ENCODE measurements at regions not wholly inside any gene's neighbourhood (a gene's known extent, or its start where the extent isn't known, plus 50 kb on each side); places are given as distances from the start of the nearest gene placed in this dataset.

DNA sequence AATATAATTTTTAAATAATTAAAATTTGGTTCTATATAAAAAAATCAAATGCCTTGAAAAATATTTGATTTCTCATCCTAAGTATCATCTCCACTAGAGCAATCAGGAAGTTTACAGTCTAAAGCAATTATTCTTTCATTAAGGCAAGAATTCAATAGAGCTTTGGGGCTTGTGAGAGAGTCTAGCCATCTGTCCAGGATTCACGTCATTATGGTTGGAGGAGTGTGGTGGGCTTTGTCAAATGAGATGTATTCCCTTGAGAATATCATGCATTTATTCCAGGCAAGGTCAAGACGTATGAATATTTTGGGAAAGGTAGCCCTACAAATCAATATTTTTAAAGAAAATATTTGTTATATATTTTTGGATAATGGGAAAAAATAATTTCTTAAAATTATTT is 132.4 kb downstream of the ELOVL4 start:
- ChIA-PET CTCF (interaction anchor here (0.8 to 2.8 kb wide), 21 partner anchors 9 to 286 kb away, joined by 3 to 74 read pairs (median 7); no protein-coding TSS in a partner anchor), POLR2A (no interaction called here)
- Histone ChIP-seq H3K9ac (no peak overlapping the region), H3K4me1 (ENCODE audit: control insufficient read depth in 1 of 2, insufficient read depth in 2 of 2, low read depth in 1 of 2, low read length in 1 of 2) (peaks cover 0 to 40% of the 10 kb centered on the region in 2 experiments; a peak in 3 of 4 replicates), H2AFZ (ENCODE audit: low read depth) (no peak overlapping the region), H3F3A (replicated peaks; ENCODE audit: insufficient read depth) (no peaks in the 10 kb centered on the region), H3K4me3 (ENCODE audit: low read depth in 2 of 2, low read length in 1 of 2) (no peak overlapping the region), H4K20me1 (ENCODE audit: insufficient read depth) (no peaks in the 10 kb centered on the region), H3K79me2 (ENCODE audit: insufficient read depth) (no peaks in the 10 kb centered on the region), H3K27me3 (ENCODE audit: insufficient read depth) (no peaks in the 10 kb centered on the region), H3K27ac (ENCODE audit: low read depth in 2 of 2, low read length in 1 of 2) (no peak overlapping the region), H3K9me3 (no peaks in the 10 kb centered on the region), H3K36me3 (replicated peaks in 1 of 2; ENCODE audit: control insufficient read depth in 1 of 2, insufficient read depth in 2 of 2, low read length in 1 of 2) (no peaks in the 10 kb centered on the region), H3K4me2 (no peak overlapping the region), H3K9me2 (no peaks in the 10 kb centered on the region)
- WGBS (ENCODE audit: low lambda C conversion rate), result 66% methylated on average over 2 of the region's 2 CpGs
- no peak for DNase-seq
- TF ChIP-seq RXRA (IDR thresholded peaks at IDR 0.05; ENCODE audit: borderline replicate concordance, low read depth) (no peak), JUND (IDR thresholded peaks at IDR 0.05) (no peak), TAF1 (IDR thresholded peaks at IDR 0.05; ENCODE audit: borderline replicate concordance, low read depth, low read length) (no peak), TEAD4 (IDR thresholded peaks at IDR 0.05; ENCODE audit: borderline replicate concordance, insufficient read depth) (no peak), FOXM1 (IDR thresholded peaks at IDR 0.05; ENCODE audit: low read depth) (no peak), GABPA (IDR thresholded peaks at IDR 0.05; ENCODE audit: low read depth) (no peak), RCOR1 (IDR thresholded peaks at IDR 0.05; ENCODE audit: low read length) (no peak), FOSL2 (IDR thresholded peaks at IDR 0.05; ENCODE audit: borderline replicate concordance, low read depth) (no peak), CHD2 (IDR thresholded peaks at IDR 0.05; ENCODE audit: low read length, partially characterized antibody) (no peak), SMC3 (IDR thresholded peaks at IDR 0.05; ENCODE audit: low read depth, low read length) (no peak), NRF1 (IDR thresholded peaks at IDR 0.05; ENCODE audit: low read depth, low read length) (no peak), SIN3A (IDR thresholded peaks at IDR 0.05; ENCODE audit: borderline replicate concordance, low read depth, low read length) (no peak), MEF2A (IDR thresholded peaks at IDR 0.05; ENCODE audit: borderline replicate concordance, low read depth) (no peak), RFX5 (IDR thresholded peaks at IDR 0.05; ENCODE audit: low read length) (no peak)
- TF ChIP-seq, protein P1, sequence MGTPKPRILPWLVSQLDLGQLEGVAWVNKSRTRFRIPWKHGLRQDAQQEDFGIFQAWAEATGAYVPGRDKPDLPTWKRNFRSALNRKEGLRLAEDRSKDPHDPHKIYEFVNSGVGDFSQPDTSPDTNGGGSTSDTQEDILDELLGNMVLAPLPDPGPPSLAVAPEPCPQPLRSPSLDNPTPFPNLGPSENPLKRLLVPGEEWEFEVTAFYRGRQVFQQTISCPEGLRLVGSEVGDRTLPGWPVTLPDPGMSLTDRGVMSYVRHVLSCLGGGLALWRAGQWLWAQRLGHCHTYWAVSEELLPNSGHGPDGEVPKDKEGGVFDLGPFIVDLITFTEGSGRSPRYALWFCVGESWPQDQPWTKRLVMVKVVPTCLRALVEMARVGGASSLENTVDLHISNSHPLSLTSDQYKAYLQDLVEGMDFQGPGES (IDR thresholded peaks at IDR 0.05; ENCODE audit: low read depth, low read length), result no peak
- TF ChIP-seq, protein P2, sequence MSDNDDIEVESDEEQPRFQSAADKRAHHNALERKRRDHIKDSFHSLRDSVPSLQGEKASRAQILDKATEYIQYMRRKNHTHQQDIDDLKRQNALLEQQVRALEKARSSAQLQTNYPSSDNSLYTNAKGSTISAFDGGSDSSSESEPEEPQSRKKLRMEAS (IDR thresholded peaks at IDR 0.05; ENCODE audit: low read depth), result no peak
- TF ChIP-seq, protein P3, sequence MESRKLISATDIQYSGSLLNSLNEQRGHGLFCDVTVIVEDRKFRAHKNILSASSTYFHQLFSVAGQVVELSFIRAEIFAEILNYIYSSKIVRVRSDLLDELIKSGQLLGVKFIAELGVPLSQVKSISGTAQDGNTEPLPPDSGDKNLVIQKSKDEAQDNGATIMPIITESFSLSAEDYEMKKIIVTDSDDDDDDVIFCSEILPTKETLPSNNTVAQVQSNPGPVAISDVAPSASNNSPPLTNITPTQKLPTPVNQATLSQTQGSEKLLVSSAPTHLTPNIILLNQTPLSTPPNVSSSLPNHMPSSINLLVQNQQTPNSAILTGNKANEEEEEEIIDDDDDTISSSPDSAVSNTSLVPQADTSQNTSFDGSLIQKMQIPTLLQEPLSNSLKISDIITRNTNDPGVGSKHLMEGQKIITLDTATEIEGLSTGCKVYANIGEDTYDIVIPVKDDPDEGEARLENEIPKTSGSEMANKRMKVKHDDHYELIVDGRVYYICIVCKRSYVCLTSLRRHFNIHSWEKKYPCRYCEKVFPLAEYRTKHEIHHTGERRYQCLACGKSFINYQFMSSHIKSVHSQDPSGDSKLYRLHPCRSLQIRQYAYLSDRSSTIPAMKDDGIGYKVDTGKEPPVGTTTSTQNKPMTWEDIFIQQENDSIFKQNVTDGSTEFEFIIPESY (IDR thresholded peaks at IDR 0.05; ENCODE audit: borderline replicate concordance, low read depth), result no peak

Data from SK-N-SH (cell line).